ENCODE measurements at regions not wholly inside any gene's neighbourhood (a gene's known extent, or its start where the extent isn't known, plus 50 kb on each side); places are given as distances from the start of the nearest gene placed in this dataset.
"Not testable (repeated sequence)": the region's sequence is repeated elsewhere in the genome, so short reads cannot be mapped to it uniquely, and the experiment has no call there.

- intact Hi-C loops (cut with DNase I): no loop called here
- no peak for DNase-seq
Observed at GRCh38 chr4:106609917-106610316, 241.3 kb upstream of the GIMD1 start.

GRCh38 chr4:106607558-106607957, 239.0 kb upstream of the GIMD1 start:
- DNase-seq: no peak
- intact Hi-C loops (cut with DNase I): no loop called here

- intact Hi-C loops (cut with DNase I): no loop called here
- DNase-seq: no peak
Observed at GRCh38 chr4:106604319-106605051, 235.9 kb upstream of the GIMD1 start.

- intact Hi-C loops (cut with DNase I): no loop called here
- DNase-seq: no peak
Observed at GRCh38 chr4:106603471-106603870, 234.9 kb upstream of the GIMD1 start.

GRCh38 chr4:106602711-106603110, 234.1 kb upstream of the GIMD1 start:
- no peak for DNase-seq
- intact Hi-C loops (cut with DNase I): no loop called here

- intact Hi-C loops (cut with DNase I): no loop called here
- no peak for DNase-seq
Observed at GRCh38 chr4:106601519-106601918, 232.9 kb upstream of the GIMD1 start.

GRCh38 chr4:106595906-106596305, 227.3 kb upstream of the GIMD1 start:
- intact Hi-C loops (cut with DNase I): no loop called here
- DNase-seq: no peak

- intact Hi-C loops (cut with DNase I): no loop called here
- no peak for DNase-seq
Observed at GRCh38 chr4:106594291-106594952, 225.8 kb upstream of the GIMD1 start.

GRCh38 chr4:106588891-106589290, 220.3 kb upstream of the GIMD1 start:
- DNase-seq: no peak
- intact Hi-C loops (cut with DNase I): no loop called here

- DNase-seq: no peak
- intact Hi-C loops (cut with DNase I): no loop called here
Observed at GRCh38 chr4:106587558-106587957, 219.0 kb upstream of the GIMD1 start.

GRCh38 chr4:106585915-106586349, 217.4 kb upstream of the GIMD1 start:
- intact Hi-C loops (cut with DNase I): no loop called here
- no peak for DNase-seq

GRCh38 chr4:106584337-106584989, 215.9 kb upstream of the GIMD1 start:
- intact Hi-C loops (cut with DNase I): no loop called here
- no peak for DNase-seq

- intact Hi-C loops (cut with DNase I): no loop called here
Observed at GRCh38 chr4:106583567-106583966, 215.0 kb upstream of the GIMD1 start.

GRCh38 chr4:106583108-106583507, 214.5 kb upstream of the GIMD1 start:
- no peak for DNase-seq
- intact Hi-C loops (cut with DNase I): no loop called here

More at GRCh38 chr4:106583567-106583966, 215.0 kb upstream of the GIMD1 start:
- no peak for DNase-seq

GRCh38 chr4:106582103-106582502, 213.5 kb upstream of the GIMD1 start:
- intact Hi-C loops (cut with DNase I): no loop called here
- no peak for DNase-seq

GRCh38 chr4:106579236-106579635, 210.7 kb upstream of the GIMD1 start:
- no peak for DNase-seq
- intact Hi-C loops (cut with DNase I): no loop called here

GRCh38 chr4:106569146-106570031, 200.8 kb upstream of the GIMD1 start:
- intact Hi-C loops (cut with DNase I): no loop called here
- no peak for DNase-seq

GRCh38 chr4:106565727-106566126, 197.1 kb upstream of the GIMD1 start:
- intact Hi-C loops (cut with DNase I): no loop called here

GRCh38 chr4:106563637-106564036, 195.1 kb upstream of the GIMD1 start:
- intact Hi-C loops (cut with DNase I): not testable (repeated sequence)

More at GRCh38 chr4:106565727-106566126, 197.1 kb upstream of the GIMD1 start:
- DNase-seq: no peak

More at GRCh38 chr4:106563637-106564036, 195.1 kb upstream of the GIMD1 start:
- DNase-seq: not testable (repeated sequence)
